Neuronal stem cell (in vitro differentiated cells): ENCODE measurements at regions not wholly inside any gene's neighbourhood (a gene's known extent, or its start where the extent isn't known, plus 50 kb on each side); places are given as distances from the start of the nearest gene placed in this dataset.

Experiments used
- DNase-seq: peaks from one replicate; pipeline ENCODE4 v3.0.0-alpha.2; 2013; ENCODE audit warnings: low spot score
- H2AFZ ChIP-seq: one replicate; pipeline ENCODE4 v1.6.1; 2013; ENCODE audit warnings: mild to moderate bottlenecking, low read length, inconsistent platforms
- H2AK5ac ChIP-seq: 2 replicates; pipeline ENCODE4 v1.6.1; 2013; ENCODE audit warnings: low read depth, mild to moderate bottlenecking, inconsistent platforms, low read length, moderate library complexity, mixed read lengths
- H2BK120ac ChIP-seq: 2 replicates; pipeline ENCODE4 v1.6.1; 2013; ENCODE audit warnings: low read depth, mild to moderate bottlenecking, inconsistent platforms, low read length, moderate library complexity, mixed read lengths
- H2BK12ac ChIP-seq: one replicate; pipeline ENCODE4 v1.6.1; 2013; ENCODE audit warnings: low read length, inconsistent platforms
- H2BK15ac ChIP-seq: 2 replicates; pipeline ENCODE4 v1.6.1; 2013; ENCODE audit warnings: mild to moderate bottlenecking, low read length, inconsistent platforms, mixed read lengths
- H2BK5ac ChIP-seq: one replicate; pipeline ENCODE4 v1.6.1; 2013; ENCODE audit warnings: inconsistent platforms, mild to moderate bottlenecking, low read length, moderate library complexity
- H3K14ac ChIP-seq: one replicate; pipeline ENCODE4 v1.6.1; 2013; ENCODE audit warnings: low read length, inconsistent platforms
- H3K18ac ChIP-seq: 2 replicates; pipeline ENCODE4 v1.6.1; 2013; ENCODE audit warnings: low read length, inconsistent platforms
- H3K23ac ChIP-seq: 2 replicates; pipeline ENCODE4 v1.6.1; 2013; ENCODE audit warnings: low read depth, mild to moderate bottlenecking, mixed read lengths, low read length, inconsistent platforms; ENCODE audit not compliant: poor library complexity
- H3K27ac ChIP-seq: replicated peaks from 3 replicates; pipeline ENCODE4 v1.5.1; 2013; ENCODE audit warnings: low read length, inconsistent platforms
- H3K27me3 ChIP-seq, 3 experiments: 2 replicates each; pipeline ENCODE4 v1.6.1; 2013; ENCODE audit warnings: low read length in 3 of 3, mild to moderate bottlenecking in 2 of 3, inconsistent platforms in 1 of 3, low read depth in 1 of 3, mixed read lengths in 1 of 3, moderate library complexity in 1 of 3; ENCODE audit not compliant: control insufficient read depth in 3 of 3, insufficient read depth in 3 of 3
- H3K36me3 ChIP-seq, 2 donors: replicated peaks in 1 of 2; 2 replicates each; pipeline ENCODE4 v1.6.1; 2013; ENCODE audit warnings: low read length in 2 of 2; ENCODE audit not compliant: control insufficient read depth in 2 of 2, insufficient read depth in 2 of 2
- H3K4ac ChIP-seq: 2 replicates; pipeline ENCODE4 v1.6.1; 2013; ENCODE audit warnings: inconsistent platforms, mild to moderate bottlenecking, low read length, moderate library complexity
- H3K4me1 ChIP-seq, 2 donors: 1 replicate in 1 of 2; 2 replicates in 1 of 2; pipeline ENCODE4 v1.6.1; 2013; ENCODE audit warnings: low read length in 2 of 2, low read depth in 1 of 2; ENCODE audit not compliant: control insufficient read depth in 2 of 2, insufficient read depth in 1 of 2
- H3K4me2 ChIP-seq: one replicate; pipeline ENCODE4 v1.6.1; 2013; ENCODE audit warnings: mild to moderate bottlenecking, low read length, inconsistent platforms; ENCODE audit not compliant: insufficient read depth, poor library complexity, severe bottlenecking
- H3K4me3 ChIP-seq, 2 donors: 2 replicates each; pipeline ENCODE4 v1.5.1; 2013; ENCODE audit warnings: low read length in 2 of 2, mild to moderate bottlenecking in 2 of 2, inconsistent platforms in 1 of 2, moderate library complexity in 1 of 2
- H3K79me1 ChIP-seq: one replicate; pipeline ENCODE4 v1.6.1; 2013; ENCODE audit warnings: low read depth, mild to moderate bottlenecking, inconsistent platforms, low read length, moderate library complexity
- H3K9ac ChIP-seq: one replicate; pipeline ENCODE4 v1.6.1; 2013; ENCODE audit warnings: mild to moderate bottlenecking, low read depth, low read length, inconsistent platforms; ENCODE audit not compliant: poor library complexity
- H3K9me3 ChIP-seq, 2 donors: replicated peaks in 1 of 2; 2 replicates each; pipeline versions ENCODE3 to v1.6.1; 2013; ENCODE audit warnings: low read length in 2 of 2, mild to moderate bottlenecking in 2 of 2, inconsistent platforms in 1 of 2, low read depth in 1 of 2, mixed read lengths in 1 of 2, moderate library complexity in 1 of 2; ENCODE audit not compliant: control insufficient read depth in 2 of 2, insufficient read depth in 1 of 2
- H4K8ac ChIP-seq: one replicate; pipeline ENCODE4 v1.6.1; 2013; ENCODE audit warnings: low read depth, mild to moderate bottlenecking, inconsistent platforms, low read length, moderate library complexity
- H4K91ac ChIP-seq: one replicate; pipeline ENCODE4 v1.6.1; 2013; ENCODE audit warnings: low read length, low read depth, mild to moderate bottlenecking, inconsistent platforms; ENCODE audit not compliant: poor library complexity
- WGBS, 2 donors: extraction: QIAGEN DNeasy Blood & Tissue Kit; methylation state at CpG; one replicate each; pipeline ENCODE4 v1.1.7; 2013; ENCODE audit warnings: missing lambda C conversion rate in 2 of 2, mixed read lengths in 1 of 2; ENCODE audit not compliant: insufficient read length in 2 of 2, insufficient replicate concordance in 1 of 2; ENCODE audit errors: extremely low coverage in 2 of 2; 5-methylcytosine and 5-hydroxymethylcytosine counted together

- Histone ChIP-seq H3K4me2 (no peak overlapping the region), H3K4me1 (peaks cover 0 to 1% of the 10 kb centered on the region in 2 donors), H3K79me1 (no peaks in the 10 kb centered on the region), H3K18ac (no peak overlapping the region), H4K91ac (no peak overlapping the region), H2BK120ac (no peak overlapping the region), H2BK15ac (no peak overlapping the region), H3K9me3 (no peaks in the 10 kb centered on the region), H3K9ac (no peak overlapping the region), H2BK12ac (no peak overlapping the region), H3K27ac (no peak overlapping the region), H3K27me3 (no peaks in the 10 kb centered on the region), H3K4ac (no peak overlapping the region), H2AFZ (no peak overlapping the region), H2AK5ac (no peak overlapping the region), H2BK5ac (no peak overlapping the region), H3K4me3 (no peak overlapping the region), H3K36me3 (no peaks in the 10 kb centered on the region), H3K14ac (no peak overlapping the region), H3K23ac (no peak overlapping the region), H4K8ac (no peak overlapping the region)
- WGBS, 2 donors, result no CpG with 5 or more reads among the region's 4 CpGs
- no peak for DNase-seq
Measured at GRCh38 chr6:8637896-8638597, 202.7 kb upstream of the SLC35B3 start.

DNA sequence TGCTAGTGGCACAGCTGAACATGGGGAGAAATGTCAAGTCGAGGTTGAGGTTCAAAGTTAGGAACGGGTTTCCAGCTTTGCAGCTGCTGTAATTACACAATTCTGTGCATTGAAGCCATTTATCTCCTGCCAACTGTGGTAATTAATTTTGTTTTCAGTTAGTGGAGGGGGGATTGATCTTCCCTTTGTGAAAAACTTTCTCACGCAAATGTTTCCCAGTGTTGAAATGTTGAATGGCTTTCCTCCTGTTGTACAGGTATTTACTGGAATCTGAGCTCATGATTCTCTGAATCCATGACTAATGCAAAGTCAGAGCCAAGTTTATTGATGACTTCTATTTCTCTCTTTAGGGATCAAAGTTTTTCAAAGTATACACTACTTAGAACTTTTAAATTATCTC lies 198.4 kb upstream of the SLC35B3 start:
- Histone ChIP-seq H3K23ac (no peak overlapping the region), H3K4ac (no peak overlapping the region), H3K14ac (no peak overlapping the region), H2BK120ac (no peak overlapping the region), H3K79me1 (no peaks in the 10 kb centered on the region), H3K4me1 (no peaks in the 10 kb centered on the region), H3K9ac (no peak overlapping the region), H3K36me3 (no peaks in the 10 kb centered on the region), H4K8ac (no peak overlapping the region), H2AK5ac (no peak overlapping the region), H3K27me3 (no peaks in the 10 kb centered on the region), H2BK12ac (no peak overlapping the region), H3K4me2 (no peak overlapping the region), H2BK15ac (no peak overlapping the region), H3K4me3 (no peak overlapping the region), H3K27ac (no peak overlapping the region), H3K9me3 (no peaks in the 10 kb centered on the region), H2AFZ (no peak overlapping the region), H2BK5ac (no peak overlapping the region), H3K18ac (no peak overlapping the region), H4K91ac (no peak overlapping the region)
- no CpG with 5 or more reads among the region's 3 CpGs for WGBS, 2 donors
- no peak for DNase-seq

- H3K18ac ChIP-seq, result no peak overlapping the region
- H3K4ac ChIP-seq, result no peak overlapping the region
- H4K8ac ChIP-seq, result no peak overlapping the region
- no peak for DNase-seq
- H2AK5ac ChIP-seq, result no peak overlapping the region
- H2BK120ac ChIP-seq, result no peak overlapping the region
- H3K23ac ChIP-seq, result no peak overlapping the region
- no CpG with 5 or more reads among the region's 1 CpG for WGBS, 2 donors
- H3K9ac ChIP-seq, result no peak overlapping the region
- no peak overlapping the region for H2BK12ac ChIP-seq
- H3K36me3 ChIP-seq, result no peaks in the 10 kb centered on the region
- no peak overlapping the region for H3K4me2 ChIP-seq
- no peak overlapping the region for H4K91ac ChIP-seq
- peaks cover 0 to 3% of the 10 kb centered on the region in 2 donors for H3K4me1 ChIP-seq
- no peak overlapping the region for H3K14ac ChIP-seq
- no peak overlapping the region for H2AFZ ChIP-seq
- no peak overlapping the region for H2BK5ac ChIP-seq
- no peak overlapping the region for H3K27ac ChIP-seq
- H2BK15ac ChIP-seq, result no peak overlapping the region
- no peaks in the 10 kb centered on the region for H3K27me3 ChIP-seq
- peaks cover 0 to 2% of the 10 kb centered on the region in 2 donors for H3K9me3 ChIP-seq
- H3K4me3 ChIP-seq, result no peak overlapping the region
- H3K79me1 ChIP-seq, result no peaks in the 10 kb centered on the region
Measured at GRCh38 chr6:8628736-8629135, 193.4 kb upstream of the SLC35B3 start.

GRCh38 chr6:8628063-8628462 lies 192.7 kb upstream of the SLC35B3 start:
- Histone ChIP-seq H2AK5ac (no peak overlapping the region), H3K27ac (no peak overlapping the region), H3K79me1 (no peaks in the 10 kb centered on the region), H4K91ac (no peak overlapping the region), H2AFZ (no peak overlapping the region), H2BK15ac (no peak overlapping the region), H3K36me3 (no peaks in the 10 kb centered on the region), H3K4me1 (peaks cover 0 to 3% of the 10 kb centered on the region in 2 donors), H4K8ac (no peak overlapping the region), H3K4ac (no peak overlapping the region), H3K4me2 (no peak overlapping the region), H3K14ac (no peak overlapping the region), H2BK120ac (no peak overlapping the region), H3K9me3 (peaks cover 0 to 2% of the 10 kb centered on the region in 2 donors), H3K18ac (no peak overlapping the region), H2BK12ac (no peak overlapping the region), H3K4me3 (no peak overlapping the region), H3K9ac (no peak overlapping the region), H3K23ac (no peak overlapping the region), H2BK5ac (no peak overlapping the region), H3K27me3 (no peaks in the 10 kb centered on the region)
- no peak for DNase-seq
